ENCODE measurements at regions not wholly inside any gene's neighbourhood (a gene's known extent, or its start where the extent isn't known, plus 50 kb on each side); places are given as distances from the start of the nearest gene placed in this dataset.

- no peaks in the 10 kb centered on the region for H3K27me3 ChIP-seq (replicated peaks in 1 of 7)
- no peaks in the 10 kb centered on the region for H3K9me3 ChIP-seq
- peaks cover 0 to 6% (median 0%) of the 10 kb centered on the region in 6 donors for H3K4me1 ChIP-seq
- no peaks in the 10 kb centered on the region for H3K36me3 ChIP-seq
- no peak overlapping the region for H3K4me3 ChIP-seq
- no peak for TF ChIP-seq CTCF (IDR thresholded peaks at IDR 0.05 in 8 of 11, conservative IDR thresholded peaks at IDR 0.05 in 3 of 11)
- no peak for TF ChIP-seq POLR2AphosphoS5 (IDR thresholded peaks at IDR 0.05)
- H3K27ac ChIP-seq: no peak overlapping the region
- DNase-seq: no peak
- intact Hi-C loops (cut with DNase I; ENCODE audit: low total_unique reads): loop anchor here (10.0 kb wide), 1 partner anchor 415 kb away; no protein-coding TSS in a partner anchor
- 50 to 87% (median 63%) methylated on average over 10 of the region's 10 CpGs for WGBS, 5 donors
Measured at GRCh38 chr1:239819756-239820250, 271.9 kb upstream of the FMN2 start.

GRCh38 chr1:239823852-239824251, 267.8 kb upstream of the FMN2 start:
- 91 to 96% (median 93%) methylated on average over 13 of the region's 13 CpGs for WGBS, 5 donors
- TF ChIP-seq POLR2A (IDR thresholded peaks at IDR 0.05): no peak
- no peak for TF ChIP-seq CTCF (IDR thresholded peaks at IDR 0.05 in 8 of 11, conservative IDR thresholded peaks at IDR 0.05 in 3 of 11)
- no peak for TF ChIP-seq POLR2AphosphoS5 (IDR thresholded peaks at IDR 0.05)
- Histone ChIP-seq H3K36me3 (no peaks in the 10 kb centered on the region), H3K4me1 (no peaks in the 10 kb centered on the region), H3K4me3 (no peak overlapping the region), H3K27me3 (replicated peaks in 1 of 7) (no peaks in the 10 kb centered on the region), H3K9me3 (no peaks in the 10 kb centered on the region), H3K27ac (no peak overlapping the region)
- intact Hi-C loops (cut with DNase I; ENCODE audit: low total_unique reads): no loop called here
- DNase-seq: no peak

GRCh38 chr1:239826211-239826610, 265.5 kb upstream of the FMN2 start:
- intact Hi-C loops (cut with DNase I; ENCODE audit: low total_unique reads): no loop called here
- Histone ChIP-seq H3K4me1 (no peaks in the 10 kb centered on the region), H3K27me3 (replicated peaks in 1 of 7) (no peaks in the 10 kb centered on the region), H3K27ac (no peak overlapping the region), H3K9me3 (no peaks in the 10 kb centered on the region), H3K36me3 (no peaks in the 10 kb centered on the region), H3K4me3 (no peak overlapping the region)
- TF ChIP-seq POLR2A (IDR thresholded peaks at IDR 0.05): no peak
- no peak for TF ChIP-seq CTCF (IDR thresholded peaks at IDR 0.05 in 8 of 11, conservative IDR thresholded peaks at IDR 0.05 in 3 of 11)
- TF ChIP-seq POLR2AphosphoS5 (IDR thresholded peaks at IDR 0.05): no peak
- no peak for DNase-seq
- WGBS, 5 donors: 84 to 92% (median 86%) methylated on average over 5 of the region's 5 CpGs

- H3K27ac ChIP-seq: no peak overlapping the region
- TF ChIP-seq CTCF (IDR thresholded peaks at IDR 0.05 in 8 of 11, conservative IDR thresholded peaks at IDR 0.05 in 3 of 11) (no peak), POLR2A (IDR thresholded peaks at IDR 0.05) (no peak), POLR2AphosphoS5 (IDR thresholded peaks at IDR 0.05) (no peak)
- no peaks in the 10 kb centered on the region for H3K36me3 ChIP-seq
- no peak for DNase-seq
- no peaks in the 10 kb centered on the region for H3K4me1 ChIP-seq
- no peaks in the 10 kb centered on the region for H3K27me3 ChIP-seq (replicated peaks in 1 of 7)
- H3K4me3 ChIP-seq: no peak overlapping the region
- intact Hi-C loops (cut with DNase I; ENCODE audit: low total_unique reads): no loop called here
- WGBS, 5 donors: 67 to 86% (median 83%) methylated on average over 1 of the region's 1 CpG
- no peaks in the 10 kb centered on the region for H3K9me3 ChIP-seq
Measured at GRCh38 chr1:239826736-239827135, 264.9 kb upstream of the FMN2 start.
